ENCODE measurements at regions not wholly inside any gene's neighbourhood (a gene's known extent, or its start where the extent isn't known, plus 50 kb on each side); places are given as distances from the start of the nearest gene placed in this dataset.
A peak's percentile ranks its signal among the peaks of the same experiment; 100 is the strongest.

GRCh38 chrX:33741807-33742206 is 390.3 kb downstream of the FAM47A start:
- H3K27ac ChIP-seq (ENCODE audit: low read depth, low read length) = no peak overlapping the region
- H3K4me3 ChIP-seq (ENCODE audit: low read depth, low read length) = no peak overlapping the region
- no peaks in the 10 kb centered on the region for H3K36me3 ChIP-seq (ENCODE audit: control insufficient read depth, insufficient read depth, low read length)
- no peaks in the 10 kb centered on the region for H3K4me1 ChIP-seq (ENCODE audit: control insufficient read depth, insufficient read depth, low read length)
- no peaks in the 10 kb centered on the region for H3K9me3 ChIP-seq (ENCODE audit: control insufficient read depth, insufficient read depth, low read length)
- DNase-seq (ENCODE audit: low read depth in 4 of 6, low spot score in 6 of 6) = no peak
- WGBS (ENCODE audit: insufficient coverage) = 67% methylated on average over 11 of the region's 11 CpGs
- no peaks in the 10 kb centered on the region for H3K27me3 ChIP-seq (ENCODE audit: control insufficient read depth, insufficient read depth, low read length)

GRCh38 chrX:33735182-33735581 is 396.9 kb downstream of the FAM47A start:
- no peak overlapping the region for H3K27ac ChIP-seq (ENCODE audit: low read depth, low read length)
- no peaks in the 10 kb centered on the region for H3K36me3 ChIP-seq (ENCODE audit: control insufficient read depth, insufficient read depth, low read length)
- H3K4me3 ChIP-seq (ENCODE audit: low read depth, low read length) = no peak overlapping the region
- WGBS (ENCODE audit: insufficient coverage) = no CpG with 5 or more reads among the region's 1 CpG
- DNase-seq (ENCODE audit: low read depth in 4 of 6, low spot score in 6 of 6) = peak in 1 of 6 donors; percentile 47
- H3K27me3 ChIP-seq (ENCODE audit: control insufficient read depth, insufficient read depth, low read length) = no peaks in the 10 kb centered on the region
- no peaks in the 10 kb centered on the region for H3K9me3 ChIP-seq (ENCODE audit: control insufficient read depth, insufficient read depth, low read length)
- no peaks in the 10 kb centered on the region for H3K4me1 ChIP-seq (ENCODE audit: control insufficient read depth, insufficient read depth, low read length)

- DNase-seq (ENCODE audit: low read depth in 4 of 6, low spot score in 6 of 6) = peak in 2 of 6 donors; percentile 4 to 27
- H3K27me3 ChIP-seq (ENCODE audit: control insufficient read depth, insufficient read depth, low read length) = peaks cover 12% of the 10 kb centered on the region
- H3K27ac ChIP-seq (ENCODE audit: low read depth, low read length) = no peak overlapping the region
- peaks cover 7% of the 10 kb centered on the region for H3K4me1 ChIP-seq (ENCODE audit: control insufficient read depth, insufficient read depth, low read length)
- H3K4me3 ChIP-seq (ENCODE audit: low read depth, low read length) = peak overlapping the region; percentile 41
- 17% methylated on average over 38 of the region's 45 CpGs for WGBS (ENCODE audit: insufficient coverage)
- H3K9me3 ChIP-seq (ENCODE audit: control insufficient read depth, insufficient read depth, low read length) = no peaks in the 10 kb centered on the region
- no peaks in the 10 kb centered on the region for H3K36me3 ChIP-seq (ENCODE audit: control insufficient read depth, insufficient read depth, low read length)
These were observed 405.6 kb downstream of the FAM47A start for GRCh38 chrX:33726281-33727160.

GRCh38 chrX:33725535-33726210 is 406.4 kb downstream of the FAM47A start:
- Histone ChIP-seq H3K36me3 (ENCODE audit: control insufficient read depth, insufficient read depth, low read length) (no peaks in the 10 kb centered on the region), H3K27ac (ENCODE audit: low read depth, low read length) (peak overlapping the region; percentile 21), H3K4me1 (ENCODE audit: control insufficient read depth, insufficient read depth, low read length) (peaks cover 7% of the 10 kb centered on the region), H3K4me3 (ENCODE audit: low read depth, low read length) (peak overlapping the region; percentile 41), H3K27me3 (ENCODE audit: control insufficient read depth, insufficient read depth, low read length) (peaks cover 12% of the 10 kb centered on the region), H3K9me3 (ENCODE audit: control insufficient read depth, insufficient read depth, low read length) (no peaks in the 10 kb centered on the region)
- peak in 2 of 6 donors; percentile 7 to 34 for DNase-seq (ENCODE audit: low read depth in 4 of 6, low spot score in 6 of 6)
- 13% methylated on average over 14 of the region's 15 CpGs for WGBS (ENCODE audit: insufficient coverage)

GRCh38 chrX:33721927-33722326 is 410.2 kb downstream of the FAM47A start:
- H3K4me3 ChIP-seq (ENCODE audit: low read depth, low read length) = no peak overlapping the region
- no peaks in the 10 kb centered on the region for H3K36me3 ChIP-seq (ENCODE audit: control insufficient read depth, insufficient read depth, low read length)
- H3K9me3 ChIP-seq (ENCODE audit: control insufficient read depth, insufficient read depth, low read length) = no peaks in the 10 kb centered on the region
- no peak for DNase-seq (ENCODE audit: low read depth in 4 of 6, low spot score in 6 of 6)
- peaks cover 7% of the 10 kb centered on the region for H3K4me1 ChIP-seq (ENCODE audit: control insufficient read depth, insufficient read depth, low read length)
- no CpG with 5 or more reads among the region's 1 CpG for WGBS (ENCODE audit: insufficient coverage)
- peaks cover 11% of the 10 kb centered on the region for H3K27me3 ChIP-seq (ENCODE audit: control insufficient read depth, insufficient read depth, low read length)
- H3K27ac ChIP-seq (ENCODE audit: low read depth, low read length) = no peak overlapping the region

- no peak overlapping the region for H3K27ac ChIP-seq (ENCODE audit: low read depth, low read length)
- H3K4me1 ChIP-seq (ENCODE audit: control insufficient read depth, insufficient read depth, low read length) = no peaks in the 10 kb centered on the region
- H3K27me3 ChIP-seq (ENCODE audit: control insufficient read depth, insufficient read depth, low read length) = no peaks in the 10 kb centered on the region
- DNase-seq (ENCODE audit: low read depth in 4 of 6, low spot score in 6 of 6) = no peak
- no CpG with 5 or more reads among the region's 1 CpG for WGBS (ENCODE audit: insufficient coverage)
- H3K4me3 ChIP-seq (ENCODE audit: low read depth, low read length) = no peak overlapping the region
- H3K9me3 ChIP-seq (ENCODE audit: control insufficient read depth, insufficient read depth, low read length) = no peaks in the 10 kb centered on the region
- no peaks in the 10 kb centered on the region for H3K36me3 ChIP-seq (ENCODE audit: control insufficient read depth, insufficient read depth, low read length)
These were observed 446.0 kb downstream of the FAM47A start for GRCh38 chrX:33686105-33686504.
